ENCODE measurements at regions not wholly inside any gene's neighbourhood (a gene's known extent, or its start where the extent isn't known, plus 50 kb on each side); places are given as distances from the start of the nearest gene placed in this dataset.

- TF ChIP-seq, protein P1, sequence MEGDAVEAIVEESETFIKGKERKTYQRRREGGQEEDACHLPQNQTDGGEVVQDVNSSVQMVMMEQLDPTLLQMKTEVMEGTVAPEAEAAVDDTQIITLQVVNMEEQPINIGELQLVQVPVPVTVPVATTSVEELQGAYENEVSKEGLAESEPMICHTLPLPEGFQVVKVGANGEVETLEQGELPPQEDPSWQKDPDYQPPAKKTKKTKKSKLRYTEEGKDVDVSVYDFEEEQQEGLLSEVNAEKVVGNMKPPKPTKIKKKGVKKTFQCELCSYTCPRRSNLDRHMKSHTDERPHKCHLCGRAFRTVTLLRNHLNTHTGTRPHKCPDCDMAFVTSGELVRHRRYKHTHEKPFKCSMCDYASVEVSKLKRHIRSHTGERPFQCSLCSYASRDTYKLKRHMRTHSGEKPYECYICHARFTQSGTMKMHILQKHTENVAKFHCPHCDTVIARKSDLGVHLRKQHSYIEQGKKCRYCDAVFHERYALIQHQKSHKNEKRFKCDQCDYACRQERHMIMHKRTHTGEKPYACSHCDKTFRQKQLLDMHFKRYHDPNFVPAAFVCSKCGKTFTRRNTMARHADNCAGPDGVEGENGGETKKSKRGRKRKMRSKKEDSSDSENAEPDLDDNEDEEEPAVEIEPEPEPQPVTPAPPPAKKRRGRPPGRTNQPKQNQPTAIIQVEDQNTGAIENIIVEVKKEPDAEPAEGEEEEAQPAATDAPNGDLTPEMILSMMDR (IDR thresholded peaks at IDR 0.05; ENCODE audit: low read length): no peak
- TF ChIP-seq EZH2 (optimal IDR thresholded peaks at IDR 0.05; ENCODE audit: low read depth, low read length) (no peak), EZH2phosphoT487 (IDR thresholded peaks at IDR 0.05; ENCODE audit: low read length) (no peak)
Measured at GRCh38 chr2:16729335-16729734, 63.7 kb upstream of the CYRIA start.
